ENCODE measurements at regions not wholly inside any gene's neighbourhood (a gene's known extent, or its start where the extent isn't known, plus 50 kb on each side); places are given as distances from the start of the nearest gene placed in this dataset.

DNA sequence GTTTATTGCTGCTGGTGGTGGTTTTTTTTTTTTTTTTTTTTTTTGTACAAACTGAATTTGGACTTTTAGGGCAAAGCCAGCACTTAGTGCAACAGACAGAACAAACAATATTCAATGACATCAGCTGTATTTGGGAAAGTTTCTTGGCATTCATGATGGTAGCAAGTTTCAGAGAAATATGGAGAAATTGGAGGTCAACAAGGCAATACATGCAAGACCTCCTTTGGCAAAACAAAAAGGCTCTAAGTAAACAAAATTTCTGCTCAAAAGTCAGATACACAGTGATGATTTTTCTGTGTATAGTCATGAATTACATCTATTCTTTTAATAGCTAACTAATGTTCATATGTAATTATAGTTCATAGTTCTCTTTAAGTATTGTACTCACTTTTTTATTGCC, 612.5 kb upstream of the LUZP2 start:
- TF ChIP-seq, protein P1, sequence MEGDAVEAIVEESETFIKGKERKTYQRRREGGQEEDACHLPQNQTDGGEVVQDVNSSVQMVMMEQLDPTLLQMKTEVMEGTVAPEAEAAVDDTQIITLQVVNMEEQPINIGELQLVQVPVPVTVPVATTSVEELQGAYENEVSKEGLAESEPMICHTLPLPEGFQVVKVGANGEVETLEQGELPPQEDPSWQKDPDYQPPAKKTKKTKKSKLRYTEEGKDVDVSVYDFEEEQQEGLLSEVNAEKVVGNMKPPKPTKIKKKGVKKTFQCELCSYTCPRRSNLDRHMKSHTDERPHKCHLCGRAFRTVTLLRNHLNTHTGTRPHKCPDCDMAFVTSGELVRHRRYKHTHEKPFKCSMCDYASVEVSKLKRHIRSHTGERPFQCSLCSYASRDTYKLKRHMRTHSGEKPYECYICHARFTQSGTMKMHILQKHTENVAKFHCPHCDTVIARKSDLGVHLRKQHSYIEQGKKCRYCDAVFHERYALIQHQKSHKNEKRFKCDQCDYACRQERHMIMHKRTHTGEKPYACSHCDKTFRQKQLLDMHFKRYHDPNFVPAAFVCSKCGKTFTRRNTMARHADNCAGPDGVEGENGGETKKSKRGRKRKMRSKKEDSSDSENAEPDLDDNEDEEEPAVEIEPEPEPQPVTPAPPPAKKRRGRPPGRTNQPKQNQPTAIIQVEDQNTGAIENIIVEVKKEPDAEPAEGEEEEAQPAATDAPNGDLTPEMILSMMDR (IDR thresholded peaks at IDR 0.05 in 4 of 5, conservative IDR thresholded peaks at IDR 0.05 in 1 of 5), result no peak
- no peak for TF ChIP-seq POLR2A (IDR thresholded peaks at IDR 0.05)
